ENCODE measurements at regions not wholly inside any gene's neighbourhood (a gene's known extent, or its start where the extent isn't known, plus 50 kb on each side); places are given as distances from the start of the nearest gene placed in this dataset.
"Not testable (repeated sequence)": the region's sequence is repeated elsewhere in the genome, so short reads cannot be mapped to it uniquely, and the experiment has no call there.

DNA sequence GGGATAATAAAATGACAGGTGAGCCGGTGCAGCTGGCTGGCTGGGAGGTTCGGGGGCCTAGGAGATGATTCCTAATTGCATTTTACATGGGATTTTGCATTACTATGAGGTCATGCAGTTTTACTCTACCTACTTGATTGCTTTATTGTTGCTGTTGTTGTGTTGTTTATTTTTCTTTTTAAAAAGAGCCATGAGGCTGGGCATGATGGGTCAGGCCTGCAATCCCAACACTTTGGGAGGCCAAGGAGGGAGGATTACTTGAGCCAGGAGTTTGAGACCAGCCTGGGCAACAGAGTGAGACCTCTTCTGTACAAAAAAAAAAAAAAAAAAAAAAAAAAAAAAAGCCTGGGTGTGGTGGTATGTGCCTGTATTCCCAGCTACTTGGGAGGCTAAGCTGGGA lies 104.8 kb downstream of the GJA1 start:
- no peak for DNase-seq (ENCODE audit: extremely low read depth in 1 of 11, low read depth in 9 of 11, low spot score in 4 of 11)

GRCh38 chr6:121544691-121545090 lies 109.2 kb downstream of the GJA1 start:
- DNase-seq (ENCODE audit: extremely low read depth in 1 of 11, low read depth in 9 of 11, low spot score in 4 of 11): no peak

DNA sequence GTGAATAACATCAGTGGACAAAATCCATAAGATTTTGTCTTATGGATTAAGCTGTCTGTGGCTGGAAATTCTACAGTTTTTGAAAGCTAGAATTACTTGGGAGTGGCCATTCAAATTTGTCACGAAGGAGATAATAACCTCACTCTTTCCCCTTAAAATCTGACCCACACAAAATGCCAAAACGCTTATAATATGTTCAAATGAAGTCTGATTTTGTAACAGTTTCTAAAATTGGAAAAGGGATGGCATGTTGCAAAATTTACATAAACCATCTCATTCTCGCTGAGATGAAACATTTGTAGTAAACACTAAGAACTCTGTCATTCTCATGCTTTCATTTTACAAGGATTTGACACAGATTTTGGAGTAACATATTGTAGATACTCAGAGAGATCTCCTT lies 112.7 kb downstream of the GJA1 start:
- DNase-seq (ENCODE audit: extremely low read depth in 1 of 11, low read depth in 9 of 11, low spot score in 4 of 11): no peak

- no peak for DNase-seq (ENCODE audit: extremely low read depth in 1 of 11, low read depth in 9 of 11, low spot score in 4 of 11)
These were observed 114.3 kb downstream of the GJA1 start for GRCh38 chr6:121549736-121550135.

- no peak for DNase-seq (ENCODE audit: extremely low read depth in 1 of 11, low read depth in 9 of 11, low spot score in 4 of 11)
These were observed 115.1 kb downstream of the GJA1 start for GRCh38 chr6:121550491-121551010.

DNA sequence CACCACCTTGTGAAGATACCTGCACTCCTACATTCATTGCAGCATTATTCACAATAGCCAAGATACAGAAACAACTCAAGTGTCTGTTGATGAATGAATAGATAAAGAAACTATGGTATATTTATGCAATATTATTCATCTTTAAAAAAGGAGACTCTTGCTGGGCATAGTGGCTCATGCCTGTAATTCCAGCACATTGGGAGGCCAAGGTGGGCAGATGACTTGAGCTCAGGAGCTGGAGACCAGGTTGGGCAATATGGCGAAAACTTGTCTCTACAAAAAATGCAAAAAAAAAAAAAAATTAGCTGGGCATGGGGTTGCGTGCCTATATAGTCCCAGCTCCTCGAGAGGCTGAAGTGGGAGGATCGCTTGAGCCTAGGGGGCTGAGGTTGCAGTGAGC lies 119.8 kb downstream of the GJA1 start:
- no peak for DNase-seq (ENCODE audit: extremely low read depth in 1 of 11, low read depth in 9 of 11, low spot score in 4 of 11)

GRCh38 chr6:121556149-121556548 lies 120.7 kb downstream of the GJA1 start:
- not testable (repeated sequence) for DNase-seq (ENCODE audit: extremely low read depth in 1 of 11, low read depth in 9 of 11, low spot score in 4 of 11)

DNA sequence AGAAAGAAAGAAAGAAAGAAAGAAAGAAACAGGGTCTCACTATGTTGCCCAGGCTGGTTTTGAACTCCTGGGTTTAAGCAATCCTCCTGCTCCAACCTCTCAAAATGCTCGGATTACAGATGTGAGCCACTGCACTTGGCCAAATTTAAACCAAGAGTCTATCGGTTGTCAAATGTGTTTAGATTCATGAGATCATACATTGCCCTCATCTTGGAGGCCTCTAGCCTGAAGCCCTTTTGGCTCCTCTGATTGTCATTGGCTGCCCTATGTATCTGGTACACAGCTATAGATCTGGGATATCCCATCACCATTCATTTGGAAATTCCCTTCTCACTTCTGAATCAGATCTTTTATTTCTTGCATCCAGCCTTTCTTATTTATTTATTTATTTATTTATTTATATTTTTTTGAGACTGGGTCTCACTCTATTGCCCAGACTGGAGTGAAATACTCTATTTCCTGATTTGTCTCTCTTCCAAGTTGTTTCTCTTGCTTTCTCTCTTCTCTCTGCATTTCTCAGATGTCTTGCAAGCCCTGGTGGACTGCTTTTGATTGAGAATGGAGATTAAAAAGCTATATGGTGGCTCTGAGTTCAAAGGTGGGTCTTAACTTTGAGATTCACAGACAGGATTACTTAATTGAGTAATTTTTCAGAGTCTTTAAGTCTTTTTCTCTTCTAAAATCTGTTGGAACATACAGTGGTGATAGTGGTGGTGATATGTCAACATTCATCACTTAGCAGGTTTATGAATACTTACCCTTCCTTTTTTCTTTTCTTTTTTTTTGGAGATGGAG lies 121.9 kb downstream of the GJA1 start:
- DNase-seq (ENCODE audit: extremely low read depth in 1 of 11, low read depth in 9 of 11, low spot score in 4 of 11): no peak

- DNase-seq (ENCODE audit: extremely low read depth in 1 of 11, low read depth in 9 of 11, low spot score in 4 of 11): no peak
These were observed 124.3 kb downstream of the GJA1 start for GRCh38 chr6:121559611-121560269.

DNA sequence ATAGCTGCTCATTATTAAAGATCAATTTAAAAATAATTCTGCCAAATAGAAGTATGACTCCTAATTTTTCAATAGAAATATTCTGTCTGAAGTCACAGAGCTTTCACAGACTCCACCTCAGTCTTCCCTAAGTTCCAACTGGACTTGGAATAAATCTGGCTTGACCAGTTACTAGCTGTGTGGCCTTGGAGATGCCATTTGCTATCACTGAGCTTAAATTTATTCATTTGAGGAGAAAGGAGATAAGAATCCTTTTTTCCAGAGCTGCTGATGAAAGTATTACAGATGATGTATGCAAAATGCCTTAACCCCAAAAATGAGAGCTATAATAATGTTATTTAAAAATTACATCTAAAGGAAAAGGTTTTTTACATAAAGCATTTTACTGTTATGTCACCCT lies 125.0 kb downstream of the GJA1 start:
- DNase-seq (ENCODE audit: extremely low read depth in 1 of 11, low read depth in 9 of 11, low spot score in 4 of 11): no peak

DNA sequence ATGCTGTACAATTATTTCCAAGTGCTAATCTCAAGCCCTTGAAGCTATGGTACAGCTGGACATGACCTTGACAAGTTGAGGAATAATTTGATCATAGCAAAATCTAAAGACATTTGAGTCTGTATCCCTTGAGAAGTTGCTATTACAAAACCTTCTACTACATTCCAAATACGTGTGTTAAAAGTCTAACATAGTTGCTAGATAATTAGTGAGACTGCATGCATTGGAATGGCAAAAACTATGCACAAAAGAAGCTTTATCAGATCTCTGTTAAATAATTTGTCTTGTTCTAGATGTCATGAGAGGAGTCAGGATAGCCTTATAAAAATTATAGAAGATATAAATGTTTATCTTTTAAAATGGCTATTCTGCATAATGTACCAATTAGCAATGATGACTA lies 127.8 kb downstream of the GJA1 start:
- no peak for DNase-seq (ENCODE audit: extremely low read depth in 1 of 11, low read depth in 9 of 11, low spot score in 4 of 11)

- DNase-seq (ENCODE audit: extremely low read depth in 1 of 11, low read depth in 9 of 11, low spot score in 4 of 11): not testable (repeated sequence)
These were observed 129.1 kb downstream of the GJA1 start for GRCh38 chr6:121564529-121564928.

DNA sequence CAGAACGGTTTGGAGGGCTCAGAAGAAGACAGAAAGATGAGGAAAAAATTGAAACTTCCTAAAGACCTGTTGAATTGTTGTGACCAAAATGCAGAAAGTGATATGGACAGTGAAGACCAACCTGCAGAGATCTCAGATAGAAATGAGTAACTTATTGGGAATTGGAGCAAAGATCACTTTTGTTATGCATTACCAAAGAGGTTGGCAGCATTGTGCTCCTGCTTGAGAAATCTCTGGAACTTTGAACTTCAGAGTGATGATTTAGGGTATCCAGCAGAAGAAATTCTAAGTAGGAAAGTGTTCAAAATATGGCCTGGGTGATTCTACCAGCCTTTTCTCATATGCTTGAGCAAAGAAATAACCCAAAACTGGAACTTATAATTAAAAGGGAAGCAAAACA lies 136.0 kb downstream of the GJA1 start:
- DNase-seq (ENCODE audit: extremely low read depth in 1 of 11, low read depth in 9 of 11, low spot score in 4 of 11): no peak

DNA sequence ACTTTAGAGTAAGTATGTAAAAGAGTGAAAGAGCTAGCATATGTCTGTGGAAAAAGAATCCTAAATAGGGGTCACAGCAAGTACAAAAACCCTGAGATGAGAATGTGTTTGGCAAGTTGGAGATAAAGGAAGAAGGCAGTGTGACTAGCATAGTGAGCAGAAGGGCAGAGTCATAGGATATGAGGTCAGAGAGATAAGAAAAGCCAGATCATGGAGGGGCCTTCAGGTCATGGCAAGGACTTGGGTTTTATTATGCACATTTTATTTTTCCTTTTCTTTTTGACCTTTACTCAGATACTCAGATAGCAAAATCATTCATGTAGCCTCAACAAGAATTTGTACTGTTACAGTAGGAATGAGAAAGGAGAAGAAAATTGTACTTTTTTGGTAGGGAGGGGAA lies 138.0 kb downstream of the GJA1 start:
- DNase-seq (ENCODE audit: extremely low read depth in 1 of 11, low read depth in 9 of 11, low spot score in 4 of 11): no peak

- DNase-seq (ENCODE audit: extremely low read depth in 1 of 11, low read depth in 9 of 11, low spot score in 4 of 11): no peak
These were observed 142.8 kb downstream of the GJA1 start for GRCh38 chr6:121578216-121578615.

- no peak for DNase-seq (ENCODE audit: extremely low read depth in 1 of 11, low read depth in 9 of 11, low spot score in 4 of 11)
These were observed 144.0 kb downstream of the GJA1 start for GRCh38 chr6:121579478-121579877.

DNA sequence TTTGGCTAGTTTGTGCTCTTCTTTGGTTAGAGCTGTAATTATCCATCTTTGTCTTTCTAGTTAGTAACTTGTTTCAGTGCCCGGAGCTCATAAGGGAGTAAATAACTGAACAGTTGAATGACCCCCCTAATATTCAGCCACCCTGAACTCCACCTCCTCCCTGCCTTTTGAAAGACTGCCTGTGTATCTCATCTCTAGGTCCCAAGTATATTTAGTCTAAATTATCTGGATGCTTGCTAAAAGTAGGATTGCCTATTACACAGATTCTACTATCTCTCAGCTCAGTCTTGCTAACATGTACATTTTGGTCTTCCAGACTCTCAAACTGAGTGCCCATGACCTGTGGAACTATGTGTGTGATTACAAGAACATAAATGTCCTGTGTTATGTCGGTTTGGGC lies 145.9 kb downstream of the GJA1 start:
- peak in 1 of 11 donors; percentile 13 for DNase-seq (ENCODE audit: extremely low read depth in 1 of 11, low read depth in 9 of 11, low spot score in 4 of 11)

DNA sequence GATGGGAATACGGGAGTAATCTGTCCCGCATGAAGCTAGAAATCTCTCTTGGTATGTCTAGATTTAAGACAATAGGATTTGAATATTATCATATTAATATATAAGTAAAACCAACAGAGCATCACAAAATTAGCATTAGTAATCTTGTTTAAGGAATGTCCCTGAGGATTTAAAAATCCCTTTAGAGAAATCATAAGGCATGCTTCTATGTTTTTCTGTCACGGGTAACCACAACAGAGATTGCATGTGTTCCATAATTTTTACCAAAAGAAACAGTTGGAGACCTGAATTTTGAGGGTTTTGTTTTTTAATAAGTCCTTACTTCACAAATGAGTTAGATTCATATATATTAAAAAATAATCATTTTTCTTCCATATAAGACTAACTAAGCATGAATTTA lies 146.8 kb downstream of the GJA1 start:
- DNase-seq (ENCODE audit: extremely low read depth in 1 of 11, low read depth in 9 of 11, low spot score in 4 of 11): no peak

GRCh38 chr6:121584586-121585369 lies 149.3 kb downstream of the GJA1 start:
- DNase-seq (ENCODE audit: extremely low read depth in 1 of 11, low read depth in 9 of 11, low spot score in 4 of 11): peak in 3 of 11 donors; percentile 4 to 18 (median 6)

DNA sequence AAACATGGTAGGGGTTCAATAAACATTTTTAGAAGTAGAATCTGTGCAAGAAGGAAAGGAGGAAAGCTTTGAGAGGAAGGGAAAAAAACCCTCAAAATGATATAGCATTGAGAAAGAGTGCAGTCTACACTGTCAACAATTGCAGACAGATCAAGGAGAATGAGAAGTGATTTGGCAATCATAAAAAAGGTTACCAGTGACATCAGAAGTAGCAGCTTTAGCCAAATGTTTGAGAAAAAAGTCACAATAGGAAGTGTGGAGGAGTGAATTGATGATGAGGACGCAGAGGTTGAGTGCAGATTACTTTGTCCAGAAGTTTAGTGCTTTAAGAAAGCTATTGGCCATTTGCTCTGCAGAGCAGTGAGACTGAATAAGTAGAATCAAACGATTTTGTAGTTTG lies 155.0 kb downstream of the GJA1 start:
- DNase-seq (ENCODE audit: extremely low read depth in 1 of 11, low read depth in 9 of 11, low spot score in 4 of 11): no peak

Measured in renal cortex interstitium (tissue), 11 donors.